CD4-positive, alpha-beta T cell treated with Interleukin-4 for 4 hours (primary cell): ENCODE measurements at regions not wholly inside any gene's neighbourhood (a gene's known extent, or its start where the extent isn't known, plus 50 kb on each side); places are given as distances from the start of the nearest gene placed in this dataset.

Experiments used
- DNase-seq: peaks from one replicate; pipeline ENCODE4 v3.0.0-alpha.2; 2020

- no peak for DNase-seq
These were observed 135.5 kb downstream of the NMUR2 start for GRCh38 chr5:152269533-152269932.

DNA sequence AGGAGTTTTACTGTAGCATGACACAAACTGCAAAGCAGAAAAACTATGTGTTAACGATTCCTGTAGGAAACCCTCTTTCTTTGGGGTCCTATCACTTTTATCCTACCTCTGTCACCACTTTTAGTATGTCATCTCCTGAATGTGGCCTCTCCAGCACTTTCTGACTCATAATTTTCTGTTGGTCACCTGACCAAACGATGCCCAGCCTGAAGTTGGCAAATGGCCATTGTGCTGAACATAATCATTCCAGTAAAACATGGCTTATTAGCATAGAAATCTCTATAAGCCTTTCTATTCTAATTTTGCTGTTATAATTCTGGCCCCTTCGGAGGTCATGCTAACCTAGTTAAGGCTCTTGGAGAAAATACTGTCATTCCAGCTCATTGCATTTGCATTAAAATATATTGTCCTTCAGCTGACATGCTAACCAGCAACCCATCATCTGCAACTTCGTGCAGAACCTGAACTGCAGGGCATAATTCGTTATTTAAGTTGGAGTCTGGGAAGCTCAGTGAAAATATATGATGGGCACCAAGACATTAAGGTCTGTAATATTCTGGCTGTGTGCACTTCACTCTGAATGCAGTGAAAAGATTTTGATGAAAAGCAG is 140.3 kb downstream of the NMUR2 start:
- no peak for DNase-seq

GRCh38 chr5:152262667-152263066 is 142.4 kb downstream of the NMUR2 start:
- no peak for DNase-seq

GRCh38 chr5:152260940-152261339 is 144.1 kb downstream of the NMUR2 start:
- no peak for DNase-seq

DNA sequence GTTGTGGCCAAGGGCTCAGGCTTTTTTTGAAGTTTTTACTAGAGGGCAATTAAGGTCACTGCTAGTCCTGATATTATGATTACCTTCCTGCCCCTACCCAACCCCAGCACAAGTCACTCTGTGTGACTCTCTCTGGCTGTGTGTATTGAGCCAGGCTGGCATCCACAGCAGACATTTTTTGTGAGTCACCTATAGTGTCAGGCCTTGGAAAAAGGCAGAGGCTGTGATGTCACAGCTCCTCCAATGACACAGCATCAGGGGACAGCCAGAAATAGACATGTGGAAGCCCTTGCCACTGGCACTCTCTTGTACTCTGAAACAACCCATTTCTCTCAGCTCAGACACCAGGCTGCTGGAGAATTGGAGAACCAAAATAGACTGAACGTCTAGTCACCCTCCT is 145.4 kb downstream of the NMUR2 start:
- no peak for DNase-seq

DNA sequence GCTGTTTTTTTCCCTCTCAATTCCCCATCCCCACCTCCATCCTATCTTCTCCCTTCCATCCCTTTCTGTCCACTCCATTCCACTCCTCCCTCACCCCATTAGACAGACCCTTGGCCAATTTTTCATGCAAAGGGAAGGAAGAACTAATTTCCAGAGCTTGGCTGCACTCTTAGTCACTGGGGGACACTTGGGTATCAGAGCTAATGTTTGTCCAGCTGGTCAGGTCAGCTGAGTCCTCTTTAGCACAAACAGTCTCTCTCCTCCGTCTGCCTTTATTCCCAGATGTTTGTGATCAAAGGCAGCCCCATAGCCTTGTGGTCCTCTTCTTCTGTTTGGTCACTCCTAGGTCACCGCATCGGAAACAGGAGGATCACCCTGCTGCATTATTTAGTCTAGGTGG is 148.5 kb downstream of the NMUR2 start:
- no peak for DNase-seq

DNA sequence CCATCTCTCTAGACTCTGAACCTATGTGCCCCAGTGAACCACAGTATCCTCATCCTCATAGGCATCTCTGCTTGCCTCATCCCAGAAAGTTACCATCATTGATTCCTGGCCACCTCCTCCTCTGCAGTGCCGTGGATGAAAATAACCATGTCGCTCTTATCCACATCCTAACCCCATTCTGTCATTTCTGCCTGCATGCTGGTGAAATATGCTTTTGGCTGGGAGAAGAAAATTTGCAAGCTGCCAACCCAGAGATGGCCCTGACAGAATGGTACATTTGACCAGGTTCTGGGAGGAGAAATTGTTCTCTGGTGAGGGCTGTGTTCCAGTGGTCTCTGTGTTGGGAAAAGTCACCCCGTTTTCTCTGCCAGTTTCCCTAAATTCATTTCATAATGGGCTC is 149.7 kb downstream of the NMUR2 start:
- DNase-seq: no peak

DNA sequence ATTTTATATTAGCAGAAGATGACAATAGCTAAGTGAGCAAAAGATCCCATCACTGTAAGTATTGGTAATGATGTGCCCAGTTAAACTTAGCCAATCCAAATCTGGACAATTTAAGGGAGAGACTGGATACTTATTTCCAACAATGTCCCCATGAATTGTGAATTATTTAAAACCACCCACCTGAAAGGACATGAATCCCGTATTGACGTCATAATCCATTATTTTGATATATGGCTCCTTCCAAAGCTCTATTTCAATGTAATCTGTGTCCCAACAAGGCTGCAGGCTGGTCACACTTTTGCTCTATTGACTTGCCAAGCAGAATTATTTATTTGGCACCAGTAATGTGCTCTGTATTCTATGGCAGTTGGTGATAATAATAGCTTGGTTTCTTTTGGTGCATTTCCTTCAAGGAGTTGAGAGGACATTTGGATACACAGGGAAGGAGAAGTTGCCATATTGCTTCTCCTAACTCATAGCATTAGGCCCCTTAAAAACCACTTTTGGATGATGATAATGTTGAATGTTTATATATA is 157.2 kb downstream of the NMUR2 start:
- DNase-seq: no peak

- no peak for DNase-seq
These were observed 158.7 kb downstream of the NMUR2 start for GRCh38 chr5:152246401-152246800.

- no peak for DNase-seq
These were observed 167.5 kb downstream of the NMUR2 start for GRCh38 chr5:152237531-152237930.

GRCh38 chr5:152226191-152226590 is 178.9 kb downstream of the NMUR2 start:
- DNase-seq: no peak

- DNase-seq: no peak
These were observed 183.1 kb downstream of the NMUR2 start for GRCh38 chr5:152221721-152222629.

GRCh38 chr5:152218694-152219093 is 186.4 kb downstream of the NMUR2 start:
- DNase-seq: no peak

- DNase-seq: no peak
These were observed 199.3 kb downstream of the NMUR2 start for GRCh38 chr5:152205804-152206203.

DNA sequence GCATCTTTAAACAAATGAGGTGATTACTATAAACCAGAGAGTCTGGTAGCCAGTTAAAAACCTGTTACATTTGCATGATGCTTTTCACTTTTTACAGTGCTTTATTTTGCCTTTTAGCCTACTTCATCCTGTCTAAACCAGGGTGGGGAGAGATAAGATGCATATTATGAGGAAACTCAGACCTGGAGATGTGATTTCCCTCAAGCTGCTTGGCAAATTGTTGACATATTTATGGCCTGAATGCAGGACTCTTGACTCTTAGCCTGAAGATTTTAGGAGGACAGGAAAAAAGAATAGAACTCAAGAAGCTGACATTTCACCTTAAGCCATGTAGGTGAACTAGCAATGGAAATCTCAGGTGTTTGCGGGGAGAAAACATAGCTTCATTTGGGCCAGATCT is 202.8 kb downstream of the NMUR2 start:
- no peak for DNase-seq

GRCh38 chr5:152193391-152194107 is 211.5 kb downstream of the NMUR2 start:
- no peak for DNase-seq

DNA sequence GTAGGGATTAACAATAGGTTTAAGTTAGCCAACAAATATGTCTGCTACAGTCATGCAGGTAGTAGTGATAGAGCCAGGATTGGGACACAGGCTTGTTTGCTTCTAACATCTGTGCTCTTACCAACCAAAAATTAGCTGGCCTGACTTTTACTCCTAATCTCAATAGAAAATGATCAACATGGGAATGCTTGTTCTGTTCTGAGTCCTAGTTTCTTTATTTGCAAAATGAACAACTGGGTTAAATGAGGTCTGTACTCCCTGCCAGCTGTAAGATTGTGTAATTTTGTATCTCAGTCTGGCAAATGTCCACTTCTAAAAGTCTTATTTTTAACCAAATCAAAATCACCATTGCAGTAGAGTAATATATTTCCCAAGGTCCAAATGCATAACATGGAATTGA is 216.8 kb downstream of the NMUR2 start:
- DNase-seq: no peak

DNA sequence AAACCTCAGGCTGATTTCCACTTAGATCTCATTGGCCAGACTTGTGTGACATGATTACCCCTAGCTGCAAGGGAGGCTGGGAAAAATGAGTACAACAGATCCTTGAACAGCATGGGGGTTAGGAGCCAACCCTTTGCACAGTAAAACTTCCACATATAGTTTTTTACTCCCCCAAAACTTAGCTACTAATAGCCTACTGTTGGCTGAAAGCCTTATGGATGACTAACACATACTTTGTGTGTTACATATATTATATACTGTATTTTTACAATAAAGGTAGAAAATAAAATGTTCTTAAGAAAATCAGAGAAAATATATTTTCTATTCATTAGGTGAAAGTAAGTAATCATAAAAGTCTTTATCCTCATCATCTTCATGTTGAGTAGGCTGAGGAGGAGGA is 217.4 kb downstream of the NMUR2 start:
- no peak for DNase-seq

GRCh38 chr5:152185547-152186245 is 219.4 kb downstream of the NMUR2 start:
- no peak for DNase-seq

DNA sequence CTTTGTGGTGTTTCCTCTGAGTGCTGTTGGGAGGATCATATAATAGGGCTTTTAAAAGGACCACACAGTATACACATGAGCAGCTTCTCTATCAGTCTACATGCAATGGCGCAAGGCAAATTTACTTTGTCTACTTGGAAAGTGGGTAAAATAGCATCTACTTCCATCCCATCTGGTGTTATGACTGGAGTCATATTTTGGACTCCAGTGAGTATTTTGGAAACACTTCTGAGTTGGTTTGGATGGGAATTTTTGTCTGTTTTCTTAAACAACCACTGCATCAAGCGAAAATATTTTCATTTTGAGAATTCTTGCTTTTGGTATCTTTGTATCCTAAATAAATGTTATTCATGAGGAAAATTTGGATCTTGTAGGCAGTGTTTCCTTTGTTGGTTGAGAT is 220.8 kb downstream of the NMUR2 start:
- DNase-seq: no peak

GRCh38 chr5:152181461-152181860 is 223.6 kb downstream of the NMUR2 start:
- no peak for DNase-seq

DNA sequence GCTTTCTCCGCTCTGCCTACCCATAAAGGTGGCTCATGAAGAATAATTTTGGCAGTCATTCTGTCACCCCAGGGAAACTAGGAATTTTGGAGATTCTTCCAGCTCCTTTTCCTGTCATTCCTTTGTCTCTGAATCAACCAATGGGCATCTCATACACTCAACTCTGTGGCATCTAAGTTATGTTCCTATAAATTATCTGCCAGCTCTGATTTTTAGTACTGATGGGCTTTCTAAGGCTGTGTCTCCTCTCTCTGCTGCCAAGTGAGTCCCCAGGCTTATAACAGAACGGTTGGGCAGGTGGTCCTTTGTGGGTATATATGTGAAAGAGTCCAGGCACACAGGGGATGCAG is 226.8 kb downstream of the NMUR2 start:
- no peak for DNase-seq
